K562 (cell line): ENCODE measurements at regions not wholly inside any gene's neighbourhood (a gene's known extent, or its start where the extent isn't known, plus 50 kb on each side); places are given as distances from the start of the nearest gene placed in this dataset.

Experiments
- ATAC-seq: fragments of 200-7000 bp; cut with Tn5 transposase; 3 replicates; pipeline ENCODE4 v1.9.1; 2020; ENCODE audit warnings: moderate library complexity
- BruUV-seq: library from RNA; stranded (reverse); fragments of 400-500 nt; replicated peaks from 2 replicates; lab custom pipeline; 2021; lab: Mats Ljungman, UMichigan
- CTCF ChIA-PET: fragments of 300-600 bp; formaldehyde crosslinking; extraction: SDS; loops from one replicate; lab custom pipeline; 2021; ENCODE audit warnings: low intra/inter-chr PET ratio; lab: Yijun Ruan, JAX
- POLR2A ChIA-PET: fragments of 300-600, 350-650 bp; sonication (Branson Sonifier 250); formaldehyde crosslinking; extraction: SDS; loops from one replicate; lab custom pipeline; 2021; ENCODE audit warnings: antibody characterized with exemption, inconsistent platforms; lab: Yijun Ruan, JAX
- DNase-seq, 4 experiments: peaks; one replicate each; pipeline versions ENCODE4 v3.0.0 to v3.0.0-alpha.2; 2011 to 2018; ENCODE audit warnings: low spot score in 3 of 4, mixed read lengths in 3 of 4; ENCODE audit errors: extremely low read depth in 1 of 4
- FAIRE-seq: peaks from 2 replicates; lab custom pipeline; 2011; peaks lifted over from hg19 to GRCh38; lab: Jason Lieb, UNC
- H2AFZ ChIP-seq: 2 replicates; pipeline ENCODE4 v1.6.0; 2011; ENCODE audit warnings: low read depth, low read length, control low read depth, inconsistent platforms
- H3K27ac ChIP-seq: fragments of 200-600 bp; 3 replicates; pipeline ENCODE4 v1.8.0; 2011; ENCODE audit warnings: low read depth, mild to moderate bottlenecking, control low read depth, inconsistent platforms, low read length, moderate library complexity, mixed read lengths; ENCODE audit errors: extremely low read depth
- H3K27me3 ChIP-seq, 2 experiments: fragments of 300-600 bp in 1 of 2; 2 replicates in 1 of 2; 3 replicates in 1 of 2; pipeline versions ENCODE4 v1.6.0 to v1.8.0; 2011; ENCODE audit warnings: inconsistent platforms in 2 of 2, low read length in 2 of 2, mild to moderate bottlenecking in 1 of 2, mixed read lengths in 1 of 2, moderate library complexity in 1 of 2; ENCODE audit not compliant: control insufficient read depth in 2 of 2, insufficient read depth in 2 of 2
- H3K36me3 ChIP-seq: fragments of 300-600 bp; 3 replicates; pipeline ENCODE4 v1.8.0; 2011; ENCODE audit warnings: mild to moderate bottlenecking, low read length, inconsistent platforms; ENCODE audit not compliant: control insufficient read depth, insufficient read depth
- H3K4me1 ChIP-seq, 2 experiments: fragments of 200-600 bp in 1 of 2; replicated peaks in 1 of 2; 2 replicates in 1 of 2; 3 replicates in 1 of 2; pipeline versions ENCODE4 v1.5.1 to v1.8.0; 2011; ENCODE audit warnings: inconsistent platforms in 2 of 2, low read length in 2 of 2, mild to moderate bottlenecking in 1 of 2, mixed read lengths in 1 of 2, moderate library complexity in 1 of 2; ENCODE audit not compliant: control insufficient read depth in 2 of 2, insufficient read depth in 2 of 2
- H3K4me2 ChIP-seq: 2 replicates; pipeline ENCODE4 v1.6.1; 2011; ENCODE audit warnings: low read length, control low read depth, inconsistent platforms, mixed read lengths; ENCODE audit not compliant: insufficient read depth
- H3K4me3 ChIP-seq: fragments of 200-600 bp; sonication (generic), shearing (Covaris generic); 2 replicates; pipeline ENCODE4 v1.5.1; 2016; ENCODE audit warnings: control low read depth, inconsistent platforms
- H3K79me2 ChIP-seq: fragments of 200-600 bp; 3 replicates; pipeline ENCODE4 v1.8.0; 2011; ENCODE audit warnings: low read length, inconsistent platforms; ENCODE audit not compliant: control insufficient read depth, insufficient read depth
- H3K9ac ChIP-seq, 2 experiments: 2 replicates each; pipeline versions ENCODE4 v1.6.0 to v1.6.1; 2011; ENCODE audit warnings: low read depth in 2 of 2, low read length in 2 of 2, control low read depth in 1 of 2, inconsistent platforms in 1 of 2, mild to moderate bottlenecking in 1 of 2, mixed read lengths in 1 of 2; ENCODE audit not compliant: insufficient read depth in 1 of 2
- H3K9me1 ChIP-seq: one replicate; pipeline ENCODE4 v1.6.0; 2011; ENCODE audit warnings: inconsistent platforms, mild to moderate bottlenecking, low read length, moderate library complexity; ENCODE audit not compliant: control insufficient read depth, insufficient read depth
- H3K9me3 ChIP-seq: replicated peaks from 2 replicates; pipeline ENCODE4 v1.5.1; 2011; ENCODE audit warnings: low read depth, low read length, inconsistent platforms; ENCODE audit not compliant: control insufficient read depth, insufficient read depth
- H4K20me1 ChIP-seq: replicated peaks from 2 replicates; pipeline ENCODE4 v1.6.1; 2011; ENCODE audit warnings: low read length, inconsistent platforms, mixed read lengths; ENCODE audit not compliant: control insufficient read depth, insufficient read depth
- ARNT ChIP-seq, 2 experiments: fragments of 450-650 bp; IDR thresholded peaks; 2 replicates each; pipeline ENCODE4 v1.6.1; 2016; ENCODE audit warnings: mild to moderate bottlenecking in 1 of 2
- CTBP1 ChIP-seq: fragments of 450-650 bp; IDR thresholded peaks from 2 replicates; pipeline ENCODE4 v1.6.1; 2016; ENCODE audit warnings: borderline replicate concordance
- GABPB2 ChIP-seq: fragments of 250-450 bp; sonication (Bioruptor Pico); conservative IDR thresholded peaks from 2 replicates; pipeline ENCODE4 v1.5.1; 2021; ENCODE audit warnings: mild to moderate bottlenecking
- HNRNPL ChIP-seq: fragments of 200-400 bp; formaldehyde crosslinking; IDR thresholded peaks from 2 replicates; pipeline ENCODE4 v1.6.1; 2017; ENCODE audit warnings: low read depth, mild to moderate bottlenecking, low read length
- JUND ChIP-seq, 2 experiments: IDR thresholded peaks; 2 replicates in 1 of 2; 3 replicates in 1 of 2; pipeline ENCODE4 v1.6.1; 2011; ENCODE audit warnings: borderline replicate concordance in 2 of 2, low read depth in 2 of 2, low read length in 2 of 2, improper control_type of control experiment in 1 of 2, missing biosample characterization in 1 of 2, missing genetic modification characterization in 1 of 2, missing genetic modification reagents in 1 of 2
- POLR2H ChIP-seq: IDR thresholded peaks from 2 replicates; pipeline ENCODE4 v1.6.1; 2016; ENCODE audit warnings: missing genetic modification characterization, low read depth, mild to moderate bottlenecking, control low read depth, missing compliant biosample characterization, moderate library complexity
- PRMT5 ChIP-seq: sonication (generic); formaldehyde crosslinking; IDR thresholded peaks from 2 replicates; pipeline ENCODE4 v1.5.0; 2020; ENCODE audit warnings: missing genetic modification reagents
- SIRT6 ChIP-seq: IDR thresholded peaks from one replicate; pipeline ENCODE4 v1.6.1; 2012; ENCODE audit warnings: low read depth, mild to moderate bottlenecking, control low read depth, inconsistent platforms, low read length, moderate library complexity
- SMAD4 ChIP-seq: fragments of 250-450 bp; sonication (Bioruptor Pico); conservative IDR thresholded peaks from 2 replicates; pipeline ENCODE4 v1.8.0; 2021; ENCODE audit warnings: inconsistent platforms, mild to moderate bottlenecking, moderate library complexity
- SNRNP70 ChIP-seq: fragments of 200-400 bp; formaldehyde crosslinking; optimal IDR thresholded peaks from 2 replicates; pipeline ENCODE3; 2017; ENCODE audit warnings: low read depth, low read length
- WGBS: fragments of 100-300 bp; shearing (Covaris generic); methylation state at CpG from one replicate; pipeline ENCODE4 v1.1.6; 2016; ENCODE audit warnings: low coverage, mixed read lengths; ENCODE audit not compliant: insufficient coverage; ENCODE audit errors: missing lambda C conversion rate; 5-methylcytosine and 5-hydroxymethylcytosine counted together
- in situ Hi-C: fragments of 300-500 bp; cut with MboI; formaldehyde crosslinking; loops from 4 replicates; pipeline ENCODE4 v1.15.0; 2018; ENCODE audit warnings: inconsistent platforms, mixed read lengths
- intact Hi-C: fragments of 100-400 bp; cut with micrococcal nuclease; formaldehyde crosslinking; loops from 2 replicates; pipeline ENCODE4 v1.14.2; 2022
- TF ChIP-seq, protein P1 (sequence below): fragments of 450-650 bp; IDR thresholded peaks from 2 replicates; pipeline ENCODE4 v1.7.0; 2016; ENCODE audit warnings: borderline replicate concordance

DNA sequence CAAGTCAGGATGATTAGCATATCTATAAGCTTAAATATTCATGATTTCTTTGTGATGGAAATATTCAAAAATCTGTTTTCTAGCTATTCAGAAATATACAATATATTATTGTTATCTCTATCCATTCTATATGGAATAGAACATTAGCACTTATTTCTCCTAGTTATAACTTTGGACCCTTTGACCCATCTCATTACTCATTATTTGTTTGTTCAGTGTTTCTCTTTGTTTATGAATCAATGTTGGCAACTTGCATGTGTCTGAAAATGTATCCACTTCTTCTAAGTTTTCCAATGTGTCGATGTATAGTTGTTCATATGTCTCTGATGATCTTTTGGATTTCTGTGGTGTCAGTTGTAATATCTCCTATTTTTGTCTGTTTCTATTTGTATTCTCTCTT is 1059.3 kb downstream of the CDH9 start:
- FAIRE-seq: no peak
- Histone ChIP-seq H3K4me1 (no peaks in the 10 kb centered on the region), H2AFZ (no peak overlapping the region), H3K9ac (no peak overlapping the region), H3K27me3 (no peaks in the 10 kb centered on the region), H3K9me3 (peaks cover 2% of the 10 kb centered on the region; the same call in 1 of the 2 replicates), H4K20me1 (no peaks in the 10 kb centered on the region), H3K9me1 (no peaks in the 10 kb centered on the region), H3K36me3 (no peaks in the 10 kb centered on the region), H3K4me3 (no peak overlapping the region), H3K79me2 (no peaks in the 10 kb centered on the region), H3K27ac (no peak overlapping the region), H3K4me2 (no peak overlapping the region)
- ChIA-PET POLR2A (no interaction called here), CTCF (no interaction called here)
- in situ Hi-C loops: no loop called here
- BruUV-seq: no TSS peak
- intact Hi-C loops: no loop called here
- 0% methylated on average over 1 of the region's 1 CpG for WGBS
- DNase-seq: no peak
- ATAC-seq: no peak
- no peak for TF ChIP-seq ARNT (IDR thresholded peaks at IDR 0.05)
- TF ChIP-seq GABPB2 (CRISPR knock-in tag): no peak
- no peak for TF ChIP-seq PRMT5 (CRISPR knock-in tag)
- TF ChIP-seq SMAD4 (CRISPR knock-in tag): no peak
- no peak for TF ChIP-seq SIRT6
- no peak for TF ChIP-seq SNRNP70
- no peak for TF ChIP-seq HNRNPL
- TF ChIP-seq, protein P1, sequence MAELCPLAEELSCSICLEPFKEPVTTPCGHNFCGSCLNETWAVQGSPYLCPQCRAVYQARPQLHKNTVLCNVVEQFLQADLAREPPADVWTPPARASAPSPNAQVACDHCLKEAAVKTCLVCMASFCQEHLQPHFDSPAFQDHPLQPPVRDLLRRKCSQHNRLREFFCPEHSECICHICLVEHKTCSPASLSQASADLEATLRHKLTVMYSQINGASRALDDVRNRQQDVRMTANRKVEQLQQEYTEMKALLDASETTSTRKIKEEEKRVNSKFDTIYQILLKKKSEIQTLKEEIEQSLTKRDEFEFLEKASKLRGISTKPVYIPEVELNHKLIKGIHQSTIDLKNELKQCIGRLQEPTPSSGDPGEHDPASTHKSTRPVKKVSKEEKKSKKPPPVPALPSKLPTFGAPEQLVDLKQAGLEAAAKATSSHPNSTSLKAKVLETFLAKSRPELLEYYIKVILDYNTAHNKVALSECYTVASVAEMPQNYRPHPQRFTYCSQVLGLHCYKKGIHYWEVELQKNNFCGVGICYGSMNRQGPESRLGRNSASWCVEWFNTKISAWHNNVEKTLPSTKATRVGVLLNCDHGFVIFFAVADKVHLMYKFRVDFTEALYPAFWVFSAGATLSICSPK: no peak
- TF ChIP-seq POLR2H (tag): no peak
- no peak for TF ChIP-seq JUND (IDR thresholded peaks at IDR 0.05; ENCODE audit: borderline replicate concordance, low read depth, low read length)
- TF ChIP-seq JUND (tag; IDR thresholded peaks at IDR 0.05; ENCODE audit: borderline replicate concordance, low read depth, low read length): no peak
- TF ChIP-seq CTBP1: no peak
